Endothelial cell of umbilical vein (primary cell): ENCODE measurements at regions not wholly inside any gene's neighbourhood (a gene's known extent, or its start where the extent isn't known, plus 50 kb on each side); places are given as distances from the start of the nearest gene placed in this dataset.

Experiments used
- BruUV-seq: library from RNA; stranded (reverse); fragments of 400-500 nt; replicated peaks from 2 replicates; lab custom pipeline; 2021; lab: Mats Ljungman, UMichigan
- CTCF ChIA-PET: fragments of 300-600, 350-600 bp; sonication (Branson Sonifier 250); formaldehyde crosslinking; loops from one replicate; lab custom pipeline; 2021; ENCODE audit warnings: antibody characterized with exemption, inconsistent platforms; lab: Charles Lee
- POLR2A ChIA-PET: fragments of 300-600, 350-600 bp; sonication (Branson Sonifier 250); formaldehyde crosslinking; loops from one replicate; lab custom pipeline; 2021; ENCODE audit warnings: antibody characterized with exemption, inconsistent platforms; lab: Charles Lee
- DNase-seq: peaks from one replicate; pipeline ENCODE4 v3.0.0-alpha.2; 2011; ENCODE audit warnings: low read depth, low spot score
- FAIRE-seq: peaks from 2 replicates; lab custom pipeline; 2011; peaks lifted over from hg19 to GRCh38; lab: Jason Lieb, UNC
- H2AFZ ChIP-seq: 2 replicates; pipeline ENCODE4 v1.6.0; 2012; ENCODE audit warnings: low read depth, low read length, control low read depth, inconsistent platforms
- H3K27ac ChIP-seq: 2 replicates; pipeline ENCODE4 v1.5.1; 2011; ENCODE audit warnings: low read depth, mild to moderate bottlenecking, control low read depth, low read length, moderate library complexity; ENCODE audit not compliant: insufficient read depth
- H3K27me3 ChIP-seq, 2 experiments: 2 replicates each; pipeline versions ENCODE4 v1.6.0 to v1.6.1; 2011; ENCODE audit warnings: low read length in 2 of 2, mixed read lengths in 1 of 2; ENCODE audit not compliant: control insufficient read depth in 2 of 2, insufficient read depth in 2 of 2
- H3K36me3 ChIP-seq, 2 experiments: 2 replicates in 1 of 2; 3 replicates in 1 of 2; pipeline ENCODE4 v1.5.1; 2011; ENCODE audit warnings: low read length in 2 of 2, mild to moderate bottlenecking in 1 of 2, moderate library complexity in 1 of 2; ENCODE audit not compliant: control insufficient read depth in 2 of 2, insufficient read depth in 2 of 2; ENCODE audit errors: extremely low read depth in 1 of 2
- H3K4me1 ChIP-seq: 3 replicates; pipeline ENCODE4 v1.5.1; 2011; ENCODE audit warnings: mild to moderate bottlenecking, low read length; ENCODE audit not compliant: control insufficient read depth, insufficient read depth; ENCODE audit errors: extremely low read depth
- H3K4me2 ChIP-seq: 2 replicates; pipeline ENCODE4 v1.6.1; 2011; ENCODE audit warnings: low read length, control low read depth, mixed read lengths; ENCODE audit not compliant: insufficient read depth
- H3K4me3 ChIP-seq, 3 experiments: fragments of 200-600 bp in 1 of 3; sonication (generic), shearing (Covaris generic) in 1 of 3; replicated peaks in 1 of 3; 2 replicates each; pipeline ENCODE4 v1.5.1; 2011 to 2016; ENCODE audit warnings: control low read depth in 3 of 3, low read length in 3 of 3, mild to moderate bottlenecking in 2 of 3, inconsistent platforms in 1 of 3, low read depth in 1 of 3, moderate library complexity in 1 of 3; ENCODE audit not compliant: insufficient read depth in 1 of 3
- H3K79me2 ChIP-seq: 2 replicates; pipeline ENCODE4 v1.6.0; 2012; ENCODE audit warnings: low read length, inconsistent platforms; ENCODE audit not compliant: control insufficient read depth, insufficient read depth
- H3K9ac ChIP-seq: replicated peaks from 2 replicates; pipeline ENCODE3; 2011; ENCODE audit warnings: low read length, control low read depth; ENCODE audit not compliant: insufficient read depth; ENCODE audit errors: extremely low read depth
- H3K9me1 ChIP-seq: replicated peaks from 3 replicates; pipeline ENCODE4 v1.6.0; 2011; ENCODE audit warnings: mild to moderate bottlenecking, low read length; ENCODE audit not compliant: control insufficient read depth, insufficient read depth; ENCODE audit errors: extremely low read depth
- H3K9me3 ChIP-seq: replicated peaks from 2 replicates; pipeline ENCODE4 v1.5.1; 2012; ENCODE audit warnings: low read length, inconsistent platforms; ENCODE audit not compliant: control insufficient read depth, insufficient read depth
- H4K20me1 ChIP-seq: replicated peaks from 2 replicates; pipeline ENCODE3; 2011; ENCODE audit warnings: mild to moderate bottlenecking, low read length; ENCODE audit not compliant: control insufficient read depth, insufficient read depth; ENCODE audit errors: extremely low read depth
- CTCF ChIP-seq, 2 donors: IDR thresholded peaks; 1 replicate in 1 of 2; 2 replicates in 1 of 2; pipeline ENCODE4 v1.5.1; 2011; ENCODE audit warnings: low read length in 2 of 2, mild to moderate bottlenecking in 2 of 2, moderate library complexity in 2 of 2, control low read depth in 1 of 2, inconsistent platforms in 1 of 2, low read depth in 1 of 2; ENCODE audit not compliant: insufficient read depth in 1 of 2; ENCODE audit errors: extremely low read depth in 1 of 2
- EZH2 ChIP-seq: IDR thresholded peaks from 2 replicates; pipeline ENCODE4 v1.6.1; 2012; ENCODE audit warnings: borderline replicate concordance, low read depth, mild to moderate bottlenecking, moderate library complexity, low read length, inconsistent platforms; ENCODE audit not compliant: severe bottlenecking
- FOS ChIP-seq: IDR thresholded peaks from 2 replicates; pipeline ENCODE4 v1.6.1; 2011; ENCODE audit warnings: mild to moderate bottlenecking, low read length, moderate library complexity, borderline replicate concordance; ENCODE audit not compliant: insufficient read depth
- GATA2 ChIP-seq: IDR thresholded peaks from 2 replicates; pipeline ENCODE4 v1.7.0; 2011; ENCODE audit warnings: low read depth, mild to moderate bottlenecking, moderate library complexity, mixed read lengths, low read length; ENCODE audit not compliant: insufficient read length, insufficient read depth
- JUN ChIP-seq: IDR thresholded peaks from 2 replicates; pipeline ENCODE4 v1.6.1; 2011; ENCODE audit warnings: borderline replicate concordance, low read depth; ENCODE audit not compliant: insufficient read length, insufficient read depth
- MAX ChIP-seq: IDR thresholded peaks from 2 replicates; pipeline ENCODE4 v1.6.1; 2011; ENCODE audit not compliant: insufficient read depth, insufficient read length
- POLR2A ChIP-seq: IDR thresholded peaks from 2 replicates; pipeline ENCODE4 v1.6.1; 2012; ENCODE audit warnings: low read depth, mild to moderate bottlenecking, control low read depth, low read length
- POLR2AphosphoS5 ChIP-seq: IDR thresholded peaks from 2 replicates; pipeline ENCODE4 v1.6.1; 2012; ENCODE audit warnings: low read depth, mild to moderate bottlenecking, control low read depth, low read length, moderate library complexity; ENCODE audit not compliant: insufficient read depth
- dilution Hi-C: fragments of 300-500 bp; cut with MboI; formaldehyde crosslinking; loops from one replicate; pipeline ENCODE4 v1.15.0; 2019; ENCODE audit warnings: low sequenced_read_pairs; ENCODE audit not compliant: extremely low pct_ligation_motif_present
- intact Hi-C: fragments of 100-400 bp; cut with micrococcal nuclease; formaldehyde crosslinking; loops from one replicate; pipeline ENCODE4 v1.10.0; 2022

- no TSS peak for BruUV-seq
Measured at GRCh38 chr2:122357998-122358397, 602.5 kb downstream of the TSN start.

GRCh38 chr2:122358729-122359128, 603.3 kb downstream of the TSN start:
- H3K9me1 ChIP-seq = no peaks in the 10 kb centered on the region
- H3K36me3 ChIP-seq = no peaks in the 10 kb centered on the region
- CTCF ChIA-PET = no interaction called here
- intact Hi-C loops (no loop called here), dilution Hi-C loops (no loop called here)
- H3K27ac ChIP-seq = no peak overlapping the region
- POLR2A ChIA-PET = no interaction called here
- no peaks in the 10 kb centered on the region for H4K20me1 ChIP-seq
- no peak for DNase-seq
- no peaks in the 10 kb centered on the region for H3K9me3 ChIP-seq
- H3K4me1 ChIP-seq = no peaks in the 10 kb centered on the region
- no peaks in the 10 kb centered on the region for H3K27me3 ChIP-seq
- H3K4me2 ChIP-seq = no peak overlapping the region
- no peak for FAIRE-seq
- no peak overlapping the region for H3K4me3 ChIP-seq
- H3K9ac ChIP-seq = no peak overlapping the region
- H2AFZ ChIP-seq = no peak overlapping the region
- H3K79me2 ChIP-seq = no peaks in the 10 kb centered on the region
- TF ChIP-seq EZH2 (no peak), MAX (no peak), CTCF (IDR thresholded peaks at IDR 0.05; ENCODE audit: extremely low read depth in 1 of 2, insufficient read depth in 1 of 2, low read depth in 1 of 2, low read length in 2 of 2) (no peak), GATA2 (no peak), POLR2AphosphoS5 (no peak), JUN (no peak), FOS (no peak), POLR2A (no peak)
- no TSS peak for BruUV-seq

More at GRCh38 chr2:122357998-122358397, 602.5 kb downstream of the TSN start:
- H3K4me3 ChIP-seq = no peak overlapping the region
- no peak overlapping the region for H3K27ac ChIP-seq
- H3K9ac ChIP-seq = no peak overlapping the region
- no peak for TF ChIP-seq MAX
- CTCF ChIA-PET = no interaction called here
- POLR2A ChIA-PET = no interaction called here
- H3K9me1 ChIP-seq = no peaks in the 10 kb centered on the region
- no peaks in the 10 kb centered on the region for H3K9me3 ChIP-seq
- no peaks in the 10 kb centered on the region for H3K36me3 ChIP-seq
- no peaks in the 10 kb centered on the region for H3K27me3 ChIP-seq
- intact Hi-C loops = no loop called here
- no peak overlapping the region for H3K4me2 ChIP-seq
- DNase-seq (no peak), FAIRE-seq (no peak)
- dilution Hi-C loops = no loop called here
- no peaks in the 10 kb centered on the region for H3K4me1 ChIP-seq
- no peak overlapping the region for H2AFZ ChIP-seq
- no peaks in the 10 kb centered on the region for H4K20me1 ChIP-seq
- H3K79me2 ChIP-seq = no peaks in the 10 kb centered on the region
